Effector memory CD4-positive, alpha-beta T cell (primary cell): ENCODE measurements at regions not wholly inside any gene's neighbourhood (a gene's known extent, or its start where the extent isn't known, plus 50 kb on each side); places are given as distances from the start of the nearest gene placed in this dataset.

ENCODE experiments used
- DNase-seq, 3 donors: peaks; one replicate each; pipeline ENCODE4 v3.0.0-alpha.2; 2020
- H3K27ac ChIP-seq: 2 replicates; pipeline ENCODE4 v1.7.0; 2013; ENCODE audit warnings: mild to moderate bottlenecking, low read length, moderate library complexity; ENCODE audit not compliant: insufficient read depth, poor library complexity, severe bottlenecking
- H3K27me3 ChIP-seq: replicated peaks from 2 replicates; pipeline ENCODE4 v1.7.0; 2013; ENCODE audit warnings: mild to moderate bottlenecking, low read length; ENCODE audit not compliant: insufficient read depth, control insufficient read depth, poor library complexity, severe bottlenecking
- H3K36me3 ChIP-seq: 2 replicates; pipeline ENCODE4 v1.7.0; 2013; ENCODE audit warnings: mild to moderate bottlenecking, low read length, moderate library complexity; ENCODE audit not compliant: control insufficient read depth, insufficient read depth
- H3K4me1 ChIP-seq: 2 replicates; pipeline ENCODE4 v1.7.0; 2013; ENCODE audit warnings: low read length, mild to moderate bottlenecking; ENCODE audit not compliant: control insufficient read depth, insufficient read depth, poor library complexity, severe bottlenecking
- H3K4me3 ChIP-seq: 2 replicates; pipeline ENCODE4 v1.7.0; 2013; ENCODE audit warnings: low read length, low read depth, mild to moderate bottlenecking; ENCODE audit not compliant: insufficient read depth, poor library complexity, severe bottlenecking
- H3K9me3 ChIP-seq: 2 replicates; pipeline ENCODE4 v1.7.0; 2013; ENCODE audit warnings: mild to moderate bottlenecking, low read length, moderate library complexity; ENCODE audit not compliant: control insufficient read depth

DNA sequence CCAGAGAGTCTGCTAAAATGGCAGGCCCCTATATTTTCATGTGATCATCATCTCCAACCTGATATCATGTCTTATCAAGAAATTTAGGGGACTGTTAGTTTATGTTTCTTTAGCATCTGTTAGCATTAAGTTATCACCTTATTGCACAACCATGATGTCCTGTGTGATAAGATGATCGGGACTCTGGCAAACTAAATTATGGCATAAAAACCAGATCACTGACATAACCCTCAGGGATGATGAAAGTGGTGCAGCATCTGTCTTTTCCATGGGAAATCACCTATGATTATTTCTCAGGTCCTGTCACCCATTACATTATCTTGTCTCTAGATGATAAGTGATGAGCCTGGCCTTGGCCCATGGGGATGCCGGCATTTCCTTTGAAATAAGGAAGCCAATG lies 458.6 kb upstream of the DCC start:
- Histone ChIP-seq H3K9me3 (no peaks in the 10 kb centered on the region), H3K4me1 (no peaks in the 10 kb centered on the region), H3K27me3 (no peaks in the 10 kb centered on the region), H3K36me3 (no peaks in the 10 kb centered on the region), H3K27ac (no peak overlapping the region), H3K4me3 (no peak overlapping the region)
- no peak for DNase-seq

DNA sequence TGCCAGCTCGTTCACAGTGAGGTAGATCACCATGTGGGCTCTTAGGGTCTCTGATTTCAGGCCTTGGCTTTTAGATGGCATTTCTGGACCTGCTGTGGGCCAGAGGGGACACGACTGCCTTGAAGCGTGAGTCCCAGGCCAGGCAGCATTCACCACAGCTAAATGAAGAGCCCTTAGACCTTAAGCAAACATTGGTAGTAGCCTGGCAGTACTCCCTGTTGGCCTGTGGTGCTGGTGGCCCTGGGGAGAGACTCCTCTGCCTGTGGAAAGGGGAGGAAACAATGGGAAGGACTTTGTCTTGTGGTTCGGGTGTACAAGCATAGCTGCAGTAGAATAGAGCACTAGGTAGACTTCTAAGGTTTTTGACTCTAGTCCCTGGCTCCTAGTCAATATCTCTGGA lies 456.0 kb upstream of the DCC start:
- H3K36me3 ChIP-seq = no peaks in the 10 kb centered on the region
- DNase-seq = no peak

DNA sequence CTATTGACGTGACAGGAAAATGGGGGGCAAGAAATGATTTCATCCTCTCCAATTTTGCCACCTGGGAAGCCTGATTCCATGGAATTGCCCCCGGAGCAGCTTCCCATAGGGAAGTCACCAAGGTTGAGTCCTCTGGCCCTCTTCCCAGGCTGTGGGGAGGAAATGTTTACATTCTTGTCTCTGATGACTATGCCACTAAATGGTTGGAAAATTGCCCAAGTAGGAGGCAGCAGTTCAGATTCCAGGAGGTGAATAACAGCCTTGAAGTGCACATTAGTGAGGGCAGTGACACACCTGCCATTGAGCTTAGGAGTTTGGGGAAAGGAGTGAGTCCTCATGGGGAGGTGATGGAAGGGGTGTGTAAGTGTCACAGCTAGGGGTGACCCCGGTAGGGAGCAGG lies 449.2 kb upstream of the DCC start:
- no peak for DNase-seq
- H3K27ac ChIP-seq = no peak overlapping the region
- H3K4me1 ChIP-seq = no peaks in the 10 kb centered on the region
- no peaks in the 10 kb centered on the region for H3K27me3 ChIP-seq
- no peaks in the 10 kb centered on the region for H3K36me3 ChIP-seq
- no peak overlapping the region for H3K4me3 ChIP-seq
- no peaks in the 10 kb centered on the region for H3K9me3 ChIP-seq

More for the DNA sequence above, 456.0 kb upstream of the DCC start:
- no peak overlapping the region for H3K4me3 ChIP-seq
- H3K9me3 ChIP-seq = no peaks in the 10 kb centered on the region
- no peak overlapping the region for H3K27ac ChIP-seq
- H3K4me1 ChIP-seq = no peaks in the 10 kb centered on the region
- no peaks in the 10 kb centered on the region for H3K27me3 ChIP-seq

DNA sequence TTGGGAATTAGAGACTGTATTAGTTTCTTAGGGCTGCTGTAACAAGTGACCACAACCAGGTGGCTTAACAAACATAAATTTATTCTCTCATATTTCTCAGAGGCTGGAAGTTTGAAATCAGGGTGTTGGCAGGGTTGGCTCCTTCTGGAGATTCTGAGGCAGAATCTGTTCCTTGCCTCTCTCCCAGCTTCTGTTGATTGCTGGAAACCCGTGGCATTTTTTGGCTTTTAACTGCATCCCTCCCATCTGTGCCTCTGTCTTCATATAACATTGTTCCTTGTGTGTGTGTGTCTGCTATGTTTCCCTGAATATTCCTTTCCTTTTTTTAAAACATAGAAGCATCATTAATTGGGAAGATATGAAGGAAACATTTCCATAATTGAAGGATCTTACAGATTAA lies 448.1 kb upstream of the DCC start:
- Histone ChIP-seq H3K4me1 (no peaks in the 10 kb centered on the region), H3K27ac (no peak overlapping the region), H3K4me3 (no peak overlapping the region), H3K27me3 (no peaks in the 10 kb centered on the region), H3K36me3 (no peaks in the 10 kb centered on the region), H3K9me3 (no peaks in the 10 kb centered on the region)
- no peak for DNase-seq

DNA sequence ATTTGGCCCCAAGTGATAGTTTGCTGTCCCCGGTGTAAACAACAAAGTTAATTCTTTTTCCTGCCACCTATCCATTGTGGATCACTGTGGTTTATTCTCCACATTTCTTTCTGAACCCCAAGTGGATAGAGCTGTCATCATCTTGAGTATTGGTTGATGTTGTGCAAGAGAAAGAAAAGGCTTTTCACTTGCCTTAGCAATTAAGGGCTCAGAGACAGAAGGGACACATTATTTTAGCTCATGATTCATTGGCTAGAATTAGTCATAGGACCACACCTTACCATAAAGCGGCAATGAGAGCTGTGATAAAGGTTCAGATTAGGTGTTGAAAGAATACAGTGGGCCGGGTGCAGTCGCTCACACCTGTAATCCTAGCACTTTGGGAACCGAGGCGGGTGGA lies 442.1 kb upstream of the DCC start:
- Histone ChIP-seq H3K36me3 (no peaks in the 10 kb centered on the region), H3K27ac (no peak overlapping the region), H3K4me3 (no peak overlapping the region), H3K9me3 (no peaks in the 10 kb centered on the region), H3K27me3 (no peaks in the 10 kb centered on the region), H3K4me1 (no peaks in the 10 kb centered on the region)
- DNase-seq = no peak

DNA sequence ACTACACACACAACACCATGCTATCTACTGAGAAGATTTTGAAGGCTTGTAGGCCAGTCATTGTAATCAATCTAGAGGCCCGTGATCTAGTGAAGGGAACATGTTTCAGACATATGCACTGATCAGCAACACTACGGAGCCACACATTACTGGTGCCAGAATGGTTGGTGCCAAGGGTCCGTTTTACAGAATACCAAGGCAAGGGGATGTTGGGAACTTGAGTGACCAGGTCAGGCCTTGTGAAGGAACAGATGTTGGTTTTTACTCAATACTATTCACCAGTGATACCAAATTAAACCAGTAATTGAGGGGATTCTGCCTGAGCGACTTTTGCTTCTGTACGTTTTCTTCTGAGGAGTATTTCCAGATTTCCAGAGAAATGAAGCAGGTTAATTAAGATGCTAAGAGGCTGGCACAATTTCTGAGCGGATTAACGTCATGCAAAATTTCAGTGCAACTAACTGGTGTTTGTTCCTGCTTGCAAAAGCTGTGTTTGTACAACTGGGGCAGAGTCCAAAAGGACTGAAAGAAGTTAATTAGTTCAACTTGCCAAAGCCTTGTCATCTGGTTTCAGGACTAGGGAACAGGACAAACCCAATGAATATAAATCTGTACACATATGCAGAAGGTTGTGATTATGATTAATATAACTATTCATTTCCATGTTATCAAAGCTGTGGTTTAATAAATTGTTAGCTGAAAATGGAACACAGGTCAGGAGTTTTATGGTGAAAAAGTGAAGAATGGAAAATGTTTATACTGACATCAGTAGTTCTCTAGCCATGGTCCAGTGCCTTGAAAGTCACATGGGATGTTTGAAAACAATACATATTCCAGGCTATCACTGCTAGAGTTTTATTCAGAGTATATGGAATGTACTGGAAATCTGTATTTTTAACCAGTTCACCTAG lies 432.1 kb upstream of the DCC start:
- Histone ChIP-seq H3K27ac (no peak overlapping the region), H3K9me3 (no peaks in the 10 kb centered on the region), H3K36me3 (no peaks in the 10 kb centered on the region), H3K4me3 (no peak overlapping the region), H3K27me3 (no peaks in the 10 kb centered on the region), H3K4me1 (no peaks in the 10 kb centered on the region)
- DNase-seq = no peak

DNA sequence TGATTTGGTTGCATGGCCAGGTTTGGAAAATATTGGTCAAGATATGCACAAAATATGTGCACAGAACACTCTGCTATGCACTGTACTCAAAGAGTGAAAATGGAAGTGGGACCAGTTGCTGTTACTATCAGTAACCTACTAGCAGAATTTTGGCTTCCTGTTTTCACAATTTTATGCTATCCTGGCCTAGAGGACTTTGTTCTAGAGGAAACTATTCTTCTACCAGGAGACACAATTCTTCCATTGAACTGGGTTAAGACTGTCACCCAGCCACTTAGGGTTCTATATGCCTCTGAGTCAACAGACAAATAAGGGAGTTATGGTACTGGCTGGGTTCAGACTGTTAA lies 431.4 kb upstream of the DCC start:
- Histone ChIP-seq H3K36me3 (no peaks in the 10 kb centered on the region), H3K4me3 (no peak overlapping the region), H3K4me1 (no peaks in the 10 kb centered on the region), H3K27ac (no peak overlapping the region), H3K27me3 (no peaks in the 10 kb centered on the region), H3K9me3 (no peaks in the 10 kb centered on the region)
- no peak for DNase-seq

DNA sequence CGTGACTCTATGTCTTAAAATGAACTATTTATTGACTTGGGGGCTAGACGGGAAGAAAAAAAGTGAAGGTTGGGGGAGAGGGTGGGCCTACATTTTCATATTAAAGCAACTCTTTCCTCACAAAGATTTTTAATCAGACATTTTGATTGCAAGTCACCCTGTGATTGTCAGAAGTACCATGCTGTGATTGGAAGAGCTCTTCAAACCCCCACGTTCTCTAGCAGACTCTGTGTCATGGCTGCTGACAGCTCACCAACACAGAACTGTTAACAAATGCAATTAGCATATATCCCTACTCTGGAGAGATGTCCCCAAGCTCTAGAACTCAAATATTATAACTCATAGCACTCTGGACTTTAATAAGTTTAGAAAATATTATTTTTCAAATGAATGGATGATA lies 428.4 kb upstream of the DCC start:
- Histone ChIP-seq H3K27me3 (no peaks in the 10 kb centered on the region), H3K36me3 (no peaks in the 10 kb centered on the region), H3K4me1 (no peaks in the 10 kb centered on the region), H3K4me3 (no peak overlapping the region), H3K27ac (no peak overlapping the region), H3K9me3 (no peaks in the 10 kb centered on the region)
- DNase-seq = no peak

DNA sequence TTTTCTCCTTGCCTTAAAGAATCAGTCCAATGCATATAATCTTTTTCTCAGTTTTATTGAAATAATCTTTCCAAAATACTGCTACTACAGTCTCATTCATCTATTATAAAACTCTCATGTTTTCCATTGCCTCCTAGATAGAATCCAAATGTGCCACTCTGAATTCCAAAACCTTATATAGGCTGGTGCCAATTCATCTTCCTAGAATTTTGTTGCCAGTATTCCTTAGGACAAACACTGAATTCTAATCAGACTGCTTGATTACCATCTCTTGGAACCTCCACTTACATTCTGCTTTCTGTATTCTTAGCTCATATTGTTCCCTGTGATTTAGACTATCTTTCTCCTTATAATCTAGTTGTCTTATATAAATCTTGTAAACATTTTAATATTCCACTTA lies 427.6 kb upstream of the DCC start:
- no peak for DNase-seq
- no peak overlapping the region for H3K27ac ChIP-seq
- no peaks in the 10 kb centered on the region for H3K27me3 ChIP-seq
- H3K4me1 ChIP-seq = no peaks in the 10 kb centered on the region
- H3K4me3 ChIP-seq = no peak overlapping the region
- no peaks in the 10 kb centered on the region for H3K9me3 ChIP-seq
- H3K36me3 ChIP-seq = no peaks in the 10 kb centered on the region

DNA sequence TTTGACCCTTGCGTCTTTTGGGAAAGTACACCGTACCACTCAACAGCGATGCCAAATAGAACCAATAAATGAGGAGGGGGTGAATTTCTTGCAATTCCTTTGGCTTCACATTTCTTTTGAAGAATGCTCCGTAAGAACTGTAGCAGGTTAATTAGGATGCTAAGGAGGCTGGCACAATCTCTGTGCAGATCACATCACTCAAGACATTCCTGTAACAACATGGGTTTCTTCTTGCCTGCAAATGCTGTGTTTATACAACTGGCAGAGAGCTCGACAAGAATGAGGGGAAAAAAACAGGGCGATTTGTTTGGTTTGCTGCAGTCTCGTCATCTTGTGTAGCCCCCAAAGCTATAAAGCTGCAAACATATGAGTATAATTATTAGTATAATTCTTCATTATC lies 424.8 kb upstream of the DCC start:
- no peak overlapping the region for H3K27ac ChIP-seq
- no peaks in the 10 kb centered on the region for H3K4me1 ChIP-seq
- no peaks in the 10 kb centered on the region for H3K9me3 ChIP-seq
- H3K27me3 ChIP-seq = no peaks in the 10 kb centered on the region
- DNase-seq = no peak
- H3K36me3 ChIP-seq = no peaks in the 10 kb centered on the region
- H3K4me3 ChIP-seq = no peak overlapping the region
